GM18861 (cell line): ENCODE measurements at regions not wholly inside any gene's neighbourhood (a gene's known extent, or its start where the extent isn't known, plus 50 kb on each side); places are given as distances from the start of the nearest gene placed in this dataset.
"Not testable (repeated sequence)": the region's sequence is repeated elsewhere in the genome, so short reads cannot be mapped to it uniquely, and the experiment has no call there.

ENCODE experiments used
- ATAC-seq: cut with Tn5 transposase; IDR thresholded peaks from one replicate; pipeline ENCODE4 v1.9.1; 2021; ENCODE audit not compliant: unreplicated experiment

GRCh38 chr13:52931539-52932431 lies 83.3 kb upstream of the PCDH8 start:
- ATAC-seq = no peak

- ATAC-seq = no peak
These were observed 82.7 kb upstream of the PCDH8 start for GRCh38 chr13:52931131-52931530.

- no peak for ATAC-seq
These were observed 81.4 kb upstream of the PCDH8 start for GRCh38 chr13:52929846-52930245.

GRCh38 chr13:52926971-52927370 lies 78.5 kb upstream of the PCDH8 start:
- no peak for ATAC-seq

- ATAC-seq = no peak
These were observed 77.4 kb upstream of the PCDH8 start for GRCh38 chr13:52925775-52926285.

GRCh38 chr13:52925251-52925650 lies 76.8 kb upstream of the PCDH8 start:
- no peak for ATAC-seq

- ATAC-seq = no peak
These were observed 76.1 kb upstream of the PCDH8 start for GRCh38 chr13:52924289-52925148.

GRCh38 chr13:52922961-52923360 lies 74.5 kb upstream of the PCDH8 start:
- ATAC-seq = no peak

GRCh38 chr13:52921194-52921593 lies 72.8 kb upstream of the PCDH8 start:
- ATAC-seq = peak; percentile 100

- no peak for ATAC-seq
These were observed 68.1 kb upstream of the PCDH8 start for GRCh38 chr13:52916486-52916990.

GRCh38 chr13:52911340-52911739 lies 62.9 kb upstream of the PCDH8 start:
- ATAC-seq = no peak

GRCh38 chr13:52910318-52910717 lies 61.9 kb upstream of the PCDH8 start:
- ATAC-seq = not testable (repeated sequence)

GRCh38 chr13:52906122-52906903 lies 57.9 kb upstream of the PCDH8 start:
- no peak for ATAC-seq

- no peak for ATAC-seq
These were observed 57.3 kb upstream of the PCDH8 start for GRCh38 chr13:52905701-52906100.

- ATAC-seq = peak; percentile 84
These were observed 54.9 kb upstream of the PCDH8 start for GRCh38 chr13:52903320-52903719.

GRCh38 chr13:52899206-52899605 lies 50.8 kb upstream of the PCDH8 start:
- no peak for ATAC-seq
